Skeletal muscle tissue (tissue), 3 donors: ENCODE measurements at regions not wholly inside any gene's neighbourhood (a gene's known extent, or its start where the extent isn't known, plus 50 kb on each side); places are given as distances from the start of the nearest gene placed in this dataset.
"Not testable (repeated sequence)": the region's sequence is repeated elsewhere in the genome, so short reads cannot be mapped to it uniquely, and the experiment has no call there.

Experiments used
- H3K27ac ChIP-seq: one replicate; pipeline ENCODE4 v1.7.0; 2013; ENCODE audit warnings: mild to moderate bottlenecking, low read depth, low read length, inconsistent platforms
- H3K27me3 ChIP-seq, 3 donors: one replicate each; pipeline ENCODE4 v1.7.0; 2013; ENCODE audit warnings: low read length in 3 of 3; ENCODE audit not compliant: control insufficient read depth in 3 of 3, insufficient read depth in 3 of 3
- H3K36me3 ChIP-seq, 3 donors: one replicate each; pipeline ENCODE4 v1.7.0; 2013; ENCODE audit warnings: low read length in 3 of 3; ENCODE audit not compliant: control insufficient read depth in 3 of 3, insufficient read depth in 3 of 3
- H3K4me1 ChIP-seq, 3 donors: one replicate each; pipeline ENCODE4 v1.7.0; 2013; ENCODE audit warnings: low read length in 3 of 3, mild to moderate bottlenecking in 3 of 3; ENCODE audit not compliant: control insufficient read depth in 3 of 3, insufficient read depth in 3 of 3
- H3K4me3 ChIP-seq, 3 donors: one replicate each; pipeline ENCODE4 v1.7.0; 2013; ENCODE audit warnings: low read length in 3 of 3
- H3K9ac ChIP-seq, 3 donors: one replicate each; pipeline ENCODE4 v1.7.0; 2013; ENCODE audit warnings: low read length in 3 of 3, mild to moderate bottlenecking in 3 of 3, moderate library complexity in 2 of 3, low read depth in 1 of 3
- H3K9me3 ChIP-seq, 3 donors: one replicate each; pipeline ENCODE4 v1.7.0; 2013; ENCODE audit warnings: low read length in 3 of 3; ENCODE audit not compliant: control insufficient read depth in 3 of 3
- donor health status: Osteomylitis.

DNA sequence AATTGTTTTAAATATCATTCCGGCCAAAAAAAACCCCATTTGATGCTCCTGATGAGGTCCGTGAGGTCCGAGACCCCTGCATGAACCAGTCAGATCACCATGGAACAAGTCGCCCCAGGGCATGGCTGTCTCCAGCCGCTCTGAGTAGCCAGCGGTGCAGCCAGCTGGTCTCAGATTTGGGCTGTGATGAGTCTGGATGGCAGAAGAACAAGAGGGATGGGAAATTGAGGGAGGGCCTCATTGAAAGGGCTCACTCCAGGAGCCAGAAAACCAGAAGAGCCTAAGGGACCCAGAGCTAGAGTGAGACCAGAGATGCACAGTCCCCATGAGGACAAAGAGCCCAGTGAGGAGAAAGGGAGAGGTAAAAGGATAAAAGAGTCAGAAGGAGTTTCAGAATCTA is 174.0 kb downstream of the TOMM20 start:
- Histone ChIP-seq H3K9me3 (no peaks in the 10 kb centered on the region), H3K4me3 (no peak overlapping the region), H3K27me3 (no peaks in the 10 kb centered on the region), H3K27ac (peak overlapping the region; percentile 75), H3K4me1 (peaks cover 25 to 37% (median 29%) of the 10 kb centered on the region in 3 donors), H3K9ac (peak overlapping the region in 1 of 3 donors; percentile 38), H3K36me3 (no peaks in the 10 kb centered on the region)

DNA sequence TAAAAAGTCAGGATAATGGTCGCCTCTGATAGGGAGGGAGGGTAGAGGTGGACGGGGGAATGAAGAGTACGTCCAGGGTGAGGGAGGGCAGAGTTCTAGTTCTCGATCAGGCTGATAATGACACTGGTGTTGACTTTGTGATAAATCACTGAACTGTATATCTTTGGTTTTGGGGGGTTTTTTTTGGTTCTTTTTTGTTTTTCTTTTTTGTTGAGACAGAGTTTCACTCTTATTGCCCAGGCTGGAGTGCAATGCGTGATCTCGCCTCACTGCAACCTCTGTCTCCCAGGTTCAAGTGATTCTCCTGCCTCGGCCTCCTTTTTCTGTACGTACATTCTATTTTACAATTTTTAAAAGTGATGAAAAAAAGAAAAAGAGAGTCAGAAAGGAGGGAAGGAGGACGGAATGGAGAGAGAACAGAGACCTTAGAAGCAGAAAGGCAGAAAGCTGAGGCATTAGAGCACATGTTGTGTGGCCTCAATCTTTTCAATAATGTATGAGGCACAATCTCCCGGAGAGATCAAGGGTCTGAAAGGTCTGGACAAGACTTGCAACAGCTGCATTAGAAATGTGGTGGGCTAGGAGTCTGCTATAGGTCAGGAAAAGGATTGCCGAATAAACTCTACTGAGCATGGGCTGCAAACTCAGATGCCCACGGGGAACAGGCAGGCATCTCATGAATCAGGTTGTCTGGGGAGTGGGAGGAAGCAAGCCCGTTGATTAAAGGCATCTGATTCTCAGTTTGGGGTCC is 174.8 kb downstream of the TOMM20 start:
- no peaks in the 10 kb centered on the region for H3K27me3 ChIP-seq
- peak overlapping the region in 1 of 3 donors; percentile 0 for H3K9ac ChIP-seq
- peak overlapping the region; percentile 75 for H3K27ac ChIP-seq
- no peaks in the 10 kb centered on the region for H3K9me3 ChIP-seq
- H3K4me3 ChIP-seq: no peak overlapping the region
- H3K36me3 ChIP-seq: no peaks in the 10 kb centered on the region
- peaks cover 25 to 37% (median 29%) of the 10 kb centered on the region in 3 donors for H3K4me1 ChIP-seq

DNA sequence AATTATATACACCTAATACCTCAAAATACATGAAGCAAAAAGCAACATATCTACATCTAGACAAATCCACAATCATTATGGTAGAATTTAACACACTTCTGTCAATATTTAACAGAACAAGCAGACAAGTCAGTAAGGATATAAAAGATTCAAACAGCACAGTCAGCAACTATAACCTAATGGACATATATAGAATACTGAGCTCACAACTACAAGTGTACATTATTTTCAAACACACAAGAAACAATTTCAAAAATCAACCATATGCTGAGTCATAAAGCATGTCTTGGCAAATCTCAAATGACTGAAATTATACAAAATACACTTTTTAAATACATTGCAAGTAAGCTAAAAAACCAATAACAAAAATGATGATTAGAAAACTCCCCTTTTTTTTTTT is 178.0 kb downstream of the TOMM20 start:
- no peaks in the 10 kb centered on the region for H3K36me3 ChIP-seq

DNA sequence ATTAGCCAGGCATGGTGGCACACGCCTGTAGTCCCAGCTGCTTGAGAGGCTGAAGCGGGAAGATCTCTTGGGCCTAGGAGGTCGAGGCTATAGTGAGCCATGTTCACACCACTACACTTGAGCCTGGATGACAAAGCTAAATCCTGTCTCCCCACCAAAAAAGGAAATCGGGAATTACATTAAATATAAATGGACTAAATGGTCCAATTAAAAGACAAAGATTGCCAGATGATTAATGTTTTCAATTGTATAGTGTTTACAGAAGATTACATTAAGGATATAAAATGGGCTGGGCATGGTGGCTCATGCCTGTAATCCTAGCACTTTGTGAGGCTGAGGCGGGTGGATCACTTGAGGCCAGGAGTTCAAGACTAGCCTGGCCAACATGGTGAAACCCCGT is 179.1 kb downstream of the TOMM20 start:
- not testable (repeated sequence) for H3K27ac ChIP-seq, H3K4me3 ChIP-seq

More for the DNA sequence above, 178.0 kb downstream of the TOMM20 start:
- no peak overlapping the region for H3K4me3 ChIP-seq
- peaks cover 12 to 17% (median 15%) of the 10 kb centered on the region in 3 donors for H3K4me1 ChIP-seq
- H3K27ac ChIP-seq: no peak overlapping the region
- no peak overlapping the region for H3K9ac ChIP-seq
- no peaks in the 10 kb centered on the region for H3K27me3 ChIP-seq
- H3K9me3 ChIP-seq: no peaks in the 10 kb centered on the region

DNA sequence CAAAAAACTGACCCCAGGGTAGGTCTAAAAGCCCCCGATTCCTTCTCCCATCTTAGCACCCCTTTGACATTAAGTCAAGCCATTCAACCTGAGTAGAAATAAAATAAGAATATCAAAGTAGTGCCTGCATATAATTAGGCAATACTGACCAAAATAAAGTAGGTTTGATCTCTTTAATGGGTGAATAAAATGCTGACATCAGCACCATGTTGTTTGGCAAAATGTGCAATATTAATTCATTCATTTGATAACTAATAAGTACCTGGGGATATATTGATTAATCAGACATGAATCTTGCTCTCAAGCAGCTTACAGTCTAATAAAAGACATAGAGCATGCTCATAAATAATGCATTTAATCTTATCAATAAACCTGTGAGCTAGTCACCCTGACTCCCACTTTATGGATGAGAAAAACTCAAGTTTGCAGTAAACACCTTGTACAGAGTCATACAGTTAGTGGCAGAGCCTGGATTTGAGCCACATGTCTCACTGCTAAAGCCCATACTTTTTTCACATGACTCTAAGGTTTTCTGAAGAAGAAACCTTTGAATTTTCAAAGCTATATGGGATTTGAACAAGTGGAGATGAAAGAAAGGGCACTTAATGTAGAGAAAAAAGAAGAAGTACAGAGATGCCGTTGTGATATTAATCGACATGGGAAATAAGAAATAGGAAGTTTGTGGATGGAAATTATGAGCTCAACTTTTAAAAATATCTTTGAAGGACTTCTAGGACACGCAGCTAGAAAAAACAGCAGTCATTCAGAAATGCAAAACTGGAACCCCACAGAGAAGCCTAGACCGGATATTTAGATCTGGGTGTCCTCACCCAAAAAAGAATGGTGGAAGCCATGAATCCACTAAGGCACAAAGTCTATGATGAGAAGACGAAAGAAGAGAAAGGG is 183.9 kb downstream of the TOMM20 start:
- Histone ChIP-seq H3K27ac (peak overlapping the region; percentile 26), H3K27me3 (no peaks in the 10 kb centered on the region), H3K9me3 (no peaks in the 10 kb centered on the region)

More for the DNA sequence above, 179.1 kb downstream of the TOMM20 start:
- not testable (repeated sequence) for H3K9ac ChIP-seq, H3K36me3 ChIP-seq, H3K9me3 ChIP-seq, H3K4me1 ChIP-seq, H3K27me3 ChIP-seq

DNA sequence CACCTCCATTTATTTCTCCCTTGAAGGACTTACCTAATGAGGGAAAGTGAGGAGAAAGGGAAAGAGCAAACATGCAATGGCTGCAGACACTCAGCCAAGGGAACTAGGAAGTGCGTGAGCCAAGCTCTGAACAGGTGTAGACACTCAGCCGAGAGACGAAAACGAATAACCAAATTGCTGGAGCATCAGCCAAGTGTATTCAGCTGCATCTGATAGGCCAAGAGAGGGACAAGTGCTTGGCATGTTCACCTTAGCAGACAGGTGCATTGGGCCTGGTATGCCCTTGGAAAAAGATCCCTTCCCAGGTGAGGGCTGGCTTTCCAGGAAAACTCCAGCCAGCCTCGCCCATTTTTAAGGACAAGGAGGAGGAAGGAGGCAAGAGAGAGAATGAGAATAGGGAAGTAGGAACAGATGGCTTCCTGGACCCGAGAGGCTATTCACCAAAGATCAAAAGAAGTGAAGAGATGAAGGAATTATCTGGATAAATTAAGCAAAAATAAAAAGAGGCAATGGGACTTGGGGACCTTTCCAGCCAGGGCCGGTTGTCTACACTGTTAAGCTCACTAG is 184.7 kb downstream of the TOMM20 start:
- no peak overlapping the region for H3K9ac ChIP-seq
- no peak overlapping the region for H3K27ac ChIP-seq
- no peaks in the 10 kb centered on the region for H3K9me3 ChIP-seq
- H3K27me3 ChIP-seq: no peaks in the 10 kb centered on the region
- no peaks in the 10 kb centered on the region for H3K4me1 ChIP-seq
- H3K36me3 ChIP-seq: no peaks in the 10 kb centered on the region
- no peak overlapping the region for H3K4me3 ChIP-seq

More for the DNA sequence above, 183.9 kb downstream of the TOMM20 start:
- no peak overlapping the region for H3K4me3 ChIP-seq
- no peaks in the 10 kb centered on the region for H3K4me1 ChIP-seq
- H3K36me3 ChIP-seq: no peaks in the 10 kb centered on the region
- no peak overlapping the region for H3K9ac ChIP-seq

DNA sequence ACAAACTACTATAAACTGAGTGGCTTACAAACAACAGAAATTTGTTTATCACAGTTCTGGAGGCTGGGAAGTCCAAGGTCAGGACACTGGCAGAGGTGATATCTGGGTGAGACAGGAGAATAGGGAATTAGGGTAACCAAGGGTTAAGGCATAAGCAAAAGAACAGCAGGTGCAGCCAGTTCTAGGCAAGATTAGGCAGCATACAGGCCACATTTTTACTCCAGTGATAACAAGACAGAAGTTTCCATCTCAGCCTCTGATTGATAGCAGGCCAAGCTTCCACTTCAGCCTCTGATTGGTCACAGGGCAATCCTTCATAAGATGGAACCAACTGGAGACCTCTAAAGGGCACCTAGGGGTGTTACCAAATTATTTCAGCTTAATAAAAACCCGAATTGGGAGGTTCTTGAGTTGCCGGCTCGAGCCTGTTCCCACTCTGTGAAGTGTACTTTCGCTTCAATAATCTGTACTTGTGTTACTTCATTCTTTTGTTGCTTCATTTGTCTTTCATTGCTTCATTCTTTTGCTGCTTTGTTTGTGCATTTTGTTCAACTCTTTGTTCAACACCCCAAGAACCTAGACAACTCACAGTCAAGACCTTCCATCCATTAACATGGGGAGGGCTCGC is 185.6 kb downstream of the TOMM20 start:
- Histone ChIP-seq H3K4me1 (no peaks in the 10 kb centered on the region), H3K9ac (no peak overlapping the region), H3K4me3 (no peak overlapping the region), H3K9me3 (no peaks in the 10 kb centered on the region), H3K27ac (no peak overlapping the region), H3K27me3 (no peaks in the 10 kb centered on the region), H3K36me3 (no peaks in the 10 kb centered on the region)

DNA sequence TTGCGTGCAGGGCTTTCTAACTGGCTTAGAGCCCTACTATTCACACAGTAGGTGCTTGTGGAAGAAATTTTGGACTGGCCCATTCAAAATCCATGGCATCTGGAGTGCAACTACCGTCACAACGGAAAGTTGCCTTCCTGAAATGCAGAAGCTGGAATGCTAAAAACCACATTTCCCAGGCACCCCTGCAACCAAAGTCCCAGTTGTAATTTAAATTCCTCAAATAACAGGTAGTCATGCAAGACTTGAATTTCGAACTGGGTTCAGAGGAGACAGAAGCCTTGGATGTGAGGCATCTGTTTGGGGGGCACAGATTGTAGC is 186.7 kb downstream of the TOMM20 start:
- Histone ChIP-seq H3K9ac (no peak overlapping the region), H3K27me3 (no peaks in the 10 kb centered on the region), H3K4me1 (no peaks in the 10 kb centered on the region), H3K27ac (no peak overlapping the region), H3K9me3 (no peaks in the 10 kb centered on the region), H3K4me3 (no peak overlapping the region), H3K36me3 (no peaks in the 10 kb centered on the region)

DNA sequence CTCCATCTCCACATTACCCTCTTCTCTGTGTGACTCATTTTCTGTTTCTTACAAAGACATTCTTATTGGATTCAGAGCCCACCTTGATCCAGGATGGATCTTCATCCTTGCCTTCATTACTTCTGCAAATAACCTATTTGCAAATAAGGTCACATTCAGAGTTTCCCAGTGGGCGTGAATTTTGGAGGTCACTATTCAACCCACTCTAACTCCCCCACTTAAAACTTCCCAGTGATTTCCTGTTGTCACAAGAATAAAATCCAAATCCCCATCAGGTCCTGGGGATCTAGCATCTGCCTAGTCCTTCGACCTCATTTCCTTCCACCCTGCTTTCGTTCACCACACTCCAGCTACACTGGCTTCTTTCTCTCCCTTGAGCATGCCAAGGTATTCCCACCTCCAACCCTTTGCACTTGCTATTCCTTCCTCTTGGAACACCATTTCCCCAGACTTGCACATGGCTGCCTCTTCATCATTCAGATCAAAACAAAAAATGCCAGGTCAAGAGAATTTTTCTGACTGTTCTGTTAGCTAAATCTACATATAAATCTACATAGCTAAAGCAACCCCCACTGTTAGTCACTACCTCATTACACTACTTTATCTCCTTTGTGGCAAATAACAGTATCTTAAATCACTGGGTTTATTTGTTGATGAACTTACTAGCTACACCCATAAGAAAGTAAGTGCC is 187.2 kb downstream of the TOMM20 start:
- H3K4me3 ChIP-seq: no peak overlapping the region
- H3K27me3 ChIP-seq: no peaks in the 10 kb centered on the region
- H3K27ac ChIP-seq: no peak overlapping the region
- no peaks in the 10 kb centered on the region for H3K4me1 ChIP-seq
- no peaks in the 10 kb centered on the region for H3K9me3 ChIP-seq
- no peaks in the 10 kb centered on the region for H3K36me3 ChIP-seq
- H3K9ac ChIP-seq: no peak overlapping the region
